ENCODE measurements at regions not wholly inside any gene's neighbourhood (a gene's known extent, or its start where the extent isn't known, plus 50 kb on each side); places are given as distances from the start of the nearest gene placed in this dataset.

- Mint-ChIP-seq H3K27ac (no peak overlapping the region), H3K4me1 (peaks cover 2% of the 10 kb centered on the region), H3K4me3 (no peak overlapping the region), H3K27me3 (peaks cover 17% of the 10 kb centered on the region), H3K9me3 (ENCODE audit: insufficient read depth) (peaks cover 2% of the 10 kb centered on the region)
- Histone ChIP-seq H3K79me2 (ENCODE audit: control insufficient read depth, insufficient read depth, low read length) (no peaks in the 10 kb centered on the region), H4K20me1 (ENCODE audit: control insufficient read depth, insufficient read depth, low read length, poor library complexity, severe bottlenecking) (no peaks in the 10 kb centered on the region), H3K4me2 (replicated peaks; ENCODE audit: low read depth, low read length, poor library complexity, severe bottlenecking) (no peak overlapping the region), H3K4me1 (ENCODE audit: control insufficient read depth in 2 of 2, insufficient read depth in 2 of 2, low read length in 2 of 2) (no peaks in the 10 kb centered on the region), H3K36me3 (replicated peaks in 1 of 2; ENCODE audit: control extremely low read depth in 1 of 2, control insufficient read depth in 1 of 2, extremely low read depth in 1 of 2, insufficient read depth in 2 of 2, low read length in 1 of 2) (no peaks in the 10 kb centered on the region), H2AFZ (ENCODE audit: insufficient read depth, low read depth, low read length, poor library complexity, severe bottlenecking) (no peak overlapping the region), H3K4me3 (ENCODE audit: control extremely low read depth in 1 of 5, extremely low read depth in 1 of 5, insufficient read depth in 1 of 5, low read depth in 2 of 5, low read length in 4 of 5) (no peak overlapping the region), H3K9me3 (ENCODE audit: control extremely low read depth in 1 of 3, control insufficient read depth in 2 of 3, insufficient read depth in 1 of 3, low read length in 2 of 3) (peaks cover 0 to 12% (median 0%) of the 10 kb centered on the region in 3 donors), H3K27me3 (replicated peaks in 1 of 4; ENCODE audit: control extremely low read depth in 1 of 4, control insufficient read depth in 3 of 4, insufficient read depth in 4 of 4, low read length in 3 of 4) (peaks cover 0 to 2% (median 0%) of the 10 kb centered on the region in 4 experiments), H3K27ac (ENCODE audit: low read length in 2 of 2) (no peak overlapping the region), H3K9ac (ENCODE audit: low read length) (no peak overlapping the region)
- DNase-seq: no peak
- 97% methylated on average over 40 of the region's 47 CpGs for WGBS (ENCODE audit: insufficient coverage)
- intact Hi-C loops (cut with micrococcal nuclease): no loop called here
- no peak for ATAC-seq (ENCODE audit: low read depth)
- no peak for TF ChIP-seq CTCF (IDR thresholded peaks at IDR 0.05)
- no peak for TF ChIP-seq EZH2 (IDR thresholded peaks at IDR 0.05; ENCODE audit: borderline replicate concordance, insufficient read depth, low read depth, low read length, poor library complexity, severe bottlenecking)
- POLR2A ChIA-PET: no interaction called here
- CTCF ChIA-PET: no interaction called here
Measured at GRCh38 chr12:91633734-91634357, 451.2 kb upstream of the DCN start.

- no peak overlapping the region for H3K27ac ChIP-seq (ENCODE audit: low read length in 2 of 2)
- ChIA-PET CTCF (no interaction called here), POLR2A (no interaction called here)
- DNase-seq (no peak), ATAC-seq (ENCODE audit: low read depth) (no peak)
- peaks cover 0 to 1% (median 0%) of the 10 kb centered on the region in 4 experiments for H3K27me3 ChIP-seq (replicated peaks in 1 of 4; ENCODE audit: control extremely low read depth in 1 of 4, control insufficient read depth in 3 of 4, insufficient read depth in 4 of 4, low read length in 3 of 4)
- H3K27ac Mint-ChIP-seq: no peak overlapping the region
- H3K9me3 ChIP-seq (ENCODE audit: control extremely low read depth in 1 of 3, control insufficient read depth in 2 of 3, insufficient read depth in 1 of 3, low read length in 2 of 3): peaks cover 0 to 12% (median 0%) of the 10 kb centered on the region in 3 donors
- H2AFZ ChIP-seq (ENCODE audit: insufficient read depth, low read depth, low read length, poor library complexity, severe bottlenecking): no peak overlapping the region
- H4K20me1 ChIP-seq (ENCODE audit: control insufficient read depth, insufficient read depth, low read length, poor library complexity, severe bottlenecking): no peaks in the 10 kb centered on the region
- no peak overlapping the region for H3K4me3 Mint-ChIP-seq
- H3K4me2 ChIP-seq (replicated peaks; ENCODE audit: low read depth, low read length, poor library complexity, severe bottlenecking): no peak overlapping the region
- no peaks in the 10 kb centered on the region for H3K36me3 ChIP-seq (replicated peaks in 1 of 2; ENCODE audit: control extremely low read depth in 1 of 2, control insufficient read depth in 1 of 2, extremely low read depth in 1 of 2, insufficient read depth in 2 of 2, low read length in 1 of 2)
- no peak for TF ChIP-seq EZH2 (IDR thresholded peaks at IDR 0.05; ENCODE audit: borderline replicate concordance, insufficient read depth, low read depth, low read length, poor library complexity, severe bottlenecking)
- TF ChIP-seq CTCF (IDR thresholded peaks at IDR 0.05): no peak
- intact Hi-C loops (cut with micrococcal nuclease): no loop called here
- peaks cover 2% of the 10 kb centered on the region for H3K9me3 Mint-ChIP-seq (ENCODE audit: insufficient read depth)
- peaks cover 17% of the 10 kb centered on the region for H3K27me3 Mint-ChIP-seq
- no peak overlapping the region for H3K4me3 ChIP-seq (ENCODE audit: control extremely low read depth in 1 of 5, extremely low read depth in 1 of 5, insufficient read depth in 1 of 5, low read depth in 2 of 5, low read length in 4 of 5)
- no peaks in the 10 kb centered on the region for H3K4me1 ChIP-seq (ENCODE audit: control insufficient read depth in 2 of 2, insufficient read depth in 2 of 2, low read length in 2 of 2)
- H3K4me1 Mint-ChIP-seq: peaks cover 2% of the 10 kb centered on the region
- WGBS (ENCODE audit: insufficient coverage): no CpG with 5 or more reads among the region's 3 CpGs
- no peaks in the 10 kb centered on the region for H3K79me2 ChIP-seq (ENCODE audit: control insufficient read depth, insufficient read depth, low read length)
- no peak overlapping the region for H3K9ac ChIP-seq (ENCODE audit: low read length)
Measured at GRCh38 chr12:91633206-91633605, 450.6 kb upstream of the DCN start.
